Ammon's horn (tissue), 1 donor: ENCODE measurements at regions not wholly inside any gene's neighbourhood (a gene's known extent, or its start where the extent isn't known, plus 50 kb on each side); places are given as distances from the start of the nearest gene placed in this dataset.
"Not testable (repeated sequence)": the region's sequence is repeated elsewhere in the genome, so short reads cannot be mapped to it uniquely, and the experiment has no call there.

Source experiments
- DNase-seq: peaks from one replicate; pipeline ENCODE4 v3.0.0-alpha.2; 2016; ENCODE audit warnings: low spot score

DNA sequence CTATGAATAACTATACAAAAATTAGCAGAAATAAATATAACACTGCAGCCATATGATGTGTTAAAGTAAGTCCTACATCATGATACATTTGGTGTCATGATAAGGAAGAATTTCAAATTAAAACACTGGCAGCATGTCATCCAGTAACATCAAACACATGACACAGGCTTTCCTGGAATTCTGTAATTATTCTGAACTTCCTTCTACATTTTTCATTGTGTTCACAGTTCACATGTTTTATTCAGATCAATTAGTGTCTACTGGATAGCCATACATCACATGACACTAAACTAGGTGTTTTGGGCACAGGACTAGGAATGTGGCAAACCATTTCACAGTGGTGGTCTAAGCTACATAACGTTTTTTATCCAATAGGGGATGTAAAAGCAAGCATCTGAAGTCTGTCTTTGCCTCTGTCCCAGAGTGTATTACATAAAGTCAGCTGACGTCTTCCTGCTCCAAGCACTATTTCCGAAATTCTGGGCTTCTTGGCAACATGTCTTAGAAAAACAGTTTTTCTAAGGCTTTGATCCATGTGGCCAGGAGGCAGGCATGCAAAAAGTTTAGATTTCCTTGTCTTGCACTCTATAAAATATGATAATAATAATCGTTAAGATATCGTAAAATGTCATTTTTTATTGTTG, 707.9 kb downstream of the CENPC start:
- DNase-seq: no peak

DNA sequence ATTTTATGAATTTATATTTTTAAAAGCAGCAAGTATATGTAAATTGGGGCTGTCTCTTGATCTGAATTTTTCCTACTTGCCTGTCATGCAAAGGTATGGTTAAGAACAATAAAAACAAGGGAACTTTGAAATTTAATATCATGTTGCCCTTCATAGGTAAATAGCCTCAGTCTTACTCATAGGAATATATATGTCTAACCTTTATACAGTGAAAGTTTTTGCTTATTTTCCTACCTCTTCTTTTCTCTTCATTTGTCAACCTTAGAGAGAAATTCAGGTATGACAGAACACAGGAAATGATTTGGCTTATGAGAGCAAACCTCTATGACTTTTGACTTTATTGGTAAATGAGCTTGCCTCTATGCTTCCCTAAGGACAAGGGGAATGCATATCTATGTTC, 716.0 kb downstream of the CENPC start:
- no peak for DNase-seq

DNA sequence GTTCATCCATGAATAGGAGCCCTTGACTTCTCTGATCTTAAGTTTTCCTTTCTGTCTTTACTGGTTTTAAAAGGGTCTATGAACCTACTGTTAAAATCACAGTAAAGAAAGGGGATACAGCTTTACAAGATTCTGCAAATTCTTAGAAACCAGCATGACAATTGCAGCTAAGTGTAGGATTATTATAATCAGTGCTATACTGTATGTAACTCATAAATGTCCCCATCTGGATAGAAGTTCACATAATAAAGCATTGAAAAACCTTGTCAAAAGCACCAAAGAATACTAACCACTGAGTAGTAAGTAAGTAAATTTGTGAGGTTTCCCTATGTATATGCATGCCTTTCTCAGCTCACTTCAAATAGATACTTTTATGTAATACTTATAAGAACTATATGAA, 724.6 kb downstream of the CENPC start:
- DNase-seq: no peak

DNA sequence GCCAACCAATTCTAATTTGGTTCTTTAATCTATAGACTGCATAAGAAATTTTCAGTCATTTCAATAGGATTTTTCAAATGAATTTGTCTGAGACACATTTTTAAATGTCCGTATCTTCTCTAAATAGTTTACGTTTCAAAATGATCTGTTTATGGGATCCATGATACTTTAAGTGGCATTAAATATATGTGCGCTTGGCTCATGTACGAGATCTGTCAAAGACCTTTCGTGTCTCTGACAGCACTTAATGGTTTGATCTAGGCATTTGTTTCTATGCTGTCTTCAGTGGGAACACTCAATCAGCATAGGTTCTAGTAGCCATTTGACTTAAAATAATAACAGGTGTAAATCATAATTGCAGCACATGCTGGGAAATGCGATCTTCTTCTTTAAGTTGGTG, 731.0 kb downstream of the CENPC start:
- DNase-seq: no peak

DNA sequence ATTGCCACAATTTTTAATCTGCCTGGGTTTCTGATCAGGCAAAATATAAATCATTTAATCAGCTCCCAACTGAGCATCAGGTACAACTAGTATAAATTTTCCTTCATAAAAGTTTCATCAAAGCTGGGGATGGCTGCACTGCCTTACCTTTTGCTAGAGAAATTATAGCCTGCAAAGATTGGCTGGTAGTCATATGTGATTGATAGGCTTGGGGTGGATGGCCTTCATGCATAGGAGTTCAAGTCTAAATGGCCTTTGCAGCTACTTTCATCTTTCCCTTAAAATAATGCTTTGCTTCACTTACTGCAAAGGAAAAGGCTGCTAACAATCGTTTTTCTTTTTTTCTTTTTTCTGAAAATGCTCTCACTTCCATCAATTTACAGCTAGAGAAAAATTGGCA, 739.7 kb downstream of the CENPC start:
- no peak for DNase-seq

DNA sequence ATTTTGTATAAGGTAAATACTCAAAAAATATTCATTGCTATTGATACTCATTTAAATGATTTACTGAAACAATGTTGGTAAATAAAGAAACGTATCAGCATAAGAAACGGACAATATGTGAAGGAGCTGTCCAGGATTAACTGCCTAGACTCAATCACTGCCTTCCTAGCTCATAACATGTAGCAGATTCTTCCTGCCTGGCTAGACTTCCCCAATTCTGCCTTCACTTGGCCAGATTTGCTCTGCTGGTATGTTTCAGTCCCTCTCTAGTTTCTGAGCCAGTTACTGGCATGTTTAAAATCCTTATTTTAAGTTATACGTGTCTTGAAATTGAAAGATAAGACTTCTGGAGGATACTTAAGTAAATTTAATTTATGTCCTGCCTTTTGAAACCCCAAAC, 740.3 kb downstream of the CENPC start:
- DNase-seq: peak; percentile 20

DNA sequence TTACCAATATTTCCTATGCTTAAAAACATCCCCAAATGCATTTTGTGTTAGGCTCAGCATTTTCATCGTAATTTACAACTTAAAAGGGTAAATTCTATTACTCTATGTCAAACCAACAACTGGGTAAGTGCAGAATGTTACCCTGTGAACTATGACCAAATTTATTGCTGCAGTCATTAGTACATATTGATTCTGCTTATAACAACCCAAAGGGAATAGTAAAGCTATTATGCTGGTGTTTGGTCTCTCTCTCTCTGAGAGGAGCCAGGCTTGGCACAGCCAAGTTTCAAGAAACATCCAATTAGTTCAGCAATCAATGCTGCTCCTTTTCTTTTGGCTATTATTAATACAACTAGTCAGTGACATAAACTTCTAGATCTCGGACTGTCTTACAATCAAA, 747.7 kb downstream of the CENPC start:
- no peak for DNase-seq

DNA sequence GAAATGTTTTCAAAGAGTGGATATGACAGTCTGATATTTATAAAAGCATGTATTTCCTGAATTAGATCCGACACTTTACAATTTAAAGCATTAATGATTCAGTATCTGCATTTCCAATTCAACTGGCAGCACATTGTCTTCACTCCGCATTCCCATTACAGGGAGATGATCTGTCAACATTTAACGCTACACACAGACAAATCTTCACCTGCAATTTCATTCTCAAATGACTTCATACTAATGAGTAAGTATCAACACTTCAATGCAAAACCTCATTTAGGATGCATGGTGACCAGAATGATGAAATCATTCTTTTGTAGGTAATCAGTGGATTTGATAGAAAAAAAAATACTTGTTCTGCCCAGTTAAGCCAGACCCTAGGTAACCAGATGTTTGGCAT, 749.6 kb downstream of the CENPC start:
- no peak for DNase-seq

DNA sequence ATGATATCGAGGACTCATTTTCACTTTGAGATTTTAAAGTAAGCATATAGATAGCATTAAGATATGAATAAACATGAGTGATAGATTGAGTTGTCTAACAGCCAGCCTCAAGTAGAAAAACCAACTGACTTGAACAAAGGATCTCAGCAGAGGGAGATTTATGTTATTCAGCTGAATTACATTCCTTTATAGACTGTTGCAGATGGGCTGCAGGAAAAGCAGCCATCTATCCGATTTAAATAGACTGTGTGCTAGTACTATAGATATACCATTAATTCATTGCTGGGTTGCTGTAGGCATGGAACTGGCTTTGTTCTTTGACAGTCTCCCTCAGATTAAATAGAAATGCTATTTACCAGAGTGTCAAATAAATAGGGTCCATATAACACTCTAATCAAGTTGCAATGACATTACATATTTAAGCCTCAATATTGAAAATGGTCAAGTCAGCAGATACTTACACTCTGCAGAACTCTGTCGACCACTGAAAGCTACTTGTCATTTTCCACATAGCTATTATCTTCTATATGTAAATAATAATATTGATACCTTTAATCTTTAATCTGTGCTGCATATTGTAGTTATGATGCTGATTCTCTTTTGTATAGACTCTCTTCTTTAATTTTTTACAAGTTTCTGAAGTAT, 750.8 kb downstream of the CENPC start:
- DNase-seq: no peak

DNA sequence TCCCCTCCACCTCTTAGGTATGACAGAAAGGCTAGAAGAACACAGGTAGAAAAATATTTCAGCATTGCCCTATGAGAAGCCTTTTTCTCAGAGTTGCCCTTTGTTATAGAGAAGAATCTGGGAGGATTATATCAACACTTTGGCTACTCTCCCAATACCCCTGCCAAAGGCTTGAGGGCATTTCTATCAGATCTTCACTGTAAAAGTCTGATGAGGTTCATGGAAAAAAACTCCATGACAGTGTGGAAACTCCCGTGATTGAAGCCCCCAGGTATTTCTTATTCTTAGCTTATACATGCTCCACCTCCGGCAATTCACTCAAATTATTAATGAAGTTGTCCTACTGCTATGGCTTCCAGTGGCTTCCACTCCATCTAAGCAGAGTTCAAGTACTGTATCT, 753.6 kb downstream of the CENPC start:
- no peak for DNase-seq

DNA sequence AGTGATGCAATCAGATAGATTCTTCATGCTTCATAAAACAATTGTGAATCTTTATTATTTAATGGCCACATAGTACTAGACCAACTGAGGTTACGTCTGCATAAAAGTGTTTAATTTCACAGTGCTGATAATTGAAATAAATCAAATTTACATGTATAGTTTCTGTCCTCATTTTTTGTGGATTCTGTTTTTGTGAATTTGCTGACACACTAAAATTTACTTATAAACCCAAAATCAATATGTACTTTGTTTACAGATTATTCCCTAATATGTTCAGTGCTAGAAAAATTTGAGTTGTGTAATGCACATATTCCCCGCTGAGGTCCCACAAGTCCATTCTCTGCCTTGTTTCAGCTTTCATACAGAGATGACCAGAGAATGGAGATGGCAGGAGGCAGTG, 759.8 kb downstream of the CENPC start:
- no peak for DNase-seq

DNA sequence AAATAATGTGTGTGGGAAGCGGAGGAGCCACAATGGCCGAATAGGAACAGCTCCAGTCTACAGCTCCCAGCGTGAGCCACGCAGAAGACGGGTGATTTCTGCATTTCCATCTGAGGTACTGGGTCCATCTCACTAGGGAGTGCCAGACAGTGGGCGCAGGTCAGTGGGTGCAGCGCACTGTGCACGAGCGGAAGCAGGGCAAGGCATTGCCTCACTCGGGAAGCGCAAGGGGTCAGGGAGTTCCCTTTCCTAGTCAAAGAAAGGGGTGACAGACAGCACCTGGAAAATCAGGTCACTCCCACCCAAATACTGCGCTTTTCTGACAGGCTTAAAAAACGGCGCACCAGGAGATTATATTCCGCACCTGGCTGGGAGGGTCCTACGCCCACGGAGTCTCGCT, 762.6 kb downstream of the CENPC start:
- DNase-seq: not testable (repeated sequence)

DNA sequence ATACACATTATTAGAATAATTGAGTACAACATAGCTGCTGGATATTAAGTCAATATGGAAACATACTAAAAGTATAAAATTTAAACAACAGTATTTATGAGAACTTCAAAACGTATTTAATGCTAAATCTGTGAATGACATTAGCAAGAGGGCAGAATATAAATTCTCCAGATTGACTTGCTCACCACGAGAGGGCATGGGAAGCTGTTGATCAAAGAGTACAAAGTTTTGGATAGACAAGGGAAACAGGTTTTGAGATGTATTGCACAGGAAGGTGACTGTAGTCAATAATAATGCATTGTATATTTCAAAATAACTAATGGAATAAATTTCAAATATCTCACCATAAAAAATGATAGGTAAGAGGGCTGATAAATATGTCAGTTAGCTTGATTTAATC, 768.2 kb downstream of the CENPC start:
- DNase-seq: no peak

DNA sequence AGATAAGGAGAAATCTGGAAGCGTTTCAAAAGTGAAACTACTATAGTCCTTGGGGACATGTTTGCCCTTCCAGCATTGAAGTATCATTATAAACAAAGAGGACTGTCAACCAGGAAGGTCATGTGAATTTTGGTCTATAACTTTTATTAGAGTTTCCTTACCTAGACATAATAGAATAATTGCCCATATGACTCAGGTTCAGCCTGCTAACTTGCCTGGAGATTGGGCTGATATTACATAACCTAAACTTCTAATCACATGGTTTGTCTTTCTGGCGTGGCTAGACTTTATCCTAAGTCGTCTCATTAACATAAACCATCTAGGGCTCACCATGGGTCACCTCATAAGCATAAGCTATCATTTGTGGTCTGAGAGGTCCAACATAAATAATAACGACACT, 775.9 kb downstream of the CENPC start:
- no peak for DNase-seq

DNA sequence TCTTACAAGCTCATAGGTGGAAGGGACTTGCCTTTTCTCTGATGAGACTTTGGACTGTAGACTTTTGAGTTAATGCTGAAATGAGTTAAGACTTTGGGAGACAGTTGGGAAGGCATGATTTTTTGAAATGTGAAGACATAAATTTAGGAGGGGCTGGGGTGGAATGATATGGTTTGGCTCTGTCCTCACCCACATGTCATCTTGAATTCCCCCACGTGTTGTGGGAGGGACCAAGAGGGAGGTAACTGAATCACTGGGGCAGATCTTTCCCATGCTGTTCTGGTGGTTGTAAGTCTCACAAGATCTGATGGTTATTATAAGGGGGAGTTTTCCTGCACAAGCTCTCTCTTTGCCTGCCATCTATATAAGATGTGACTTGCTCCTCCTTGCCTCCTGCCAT, 777.9 kb downstream of the CENPC start:
- DNase-seq: no peak

DNA sequence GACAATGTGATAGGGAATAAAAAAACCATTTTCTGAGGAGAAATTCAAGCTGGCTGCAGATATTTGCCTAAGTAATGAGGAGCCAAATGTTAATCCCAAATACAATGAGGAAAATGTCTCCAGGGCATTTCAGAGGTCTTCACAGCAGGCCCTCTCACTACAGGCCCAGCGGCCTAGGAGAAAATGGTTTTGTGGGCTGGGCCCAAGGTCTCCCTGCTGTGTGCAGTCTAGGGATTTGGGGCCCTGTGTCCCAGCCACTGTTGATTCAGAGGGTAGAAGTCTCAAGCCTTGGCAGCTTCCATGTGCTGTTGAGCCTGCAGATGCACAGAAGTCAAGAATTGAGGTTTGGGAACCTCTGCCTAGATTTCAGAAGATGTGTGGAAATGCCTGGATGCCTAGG, 778.7 kb downstream of the CENPC start:
- no peak for DNase-seq

DNA sequence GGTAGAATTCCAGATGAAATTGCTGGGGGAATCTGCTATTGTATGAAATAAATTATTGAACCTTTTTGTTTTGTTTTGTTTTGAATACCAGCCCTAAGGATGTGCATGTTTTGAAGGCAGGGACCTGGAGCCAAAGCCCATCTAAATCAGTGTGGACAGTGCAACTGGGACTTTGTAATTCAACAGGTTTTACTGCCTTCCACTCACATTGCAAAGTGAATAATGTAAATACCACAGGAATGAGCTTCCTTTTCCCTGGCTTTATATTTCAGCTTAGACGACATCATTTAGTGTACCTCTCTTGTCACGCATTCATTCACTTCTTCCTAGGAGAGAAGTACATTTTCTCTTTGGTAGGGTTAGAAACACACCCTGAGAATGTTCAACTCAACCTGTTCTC, 795.0 kb downstream of the CENPC start:
- DNase-seq: no peak

DNA sequence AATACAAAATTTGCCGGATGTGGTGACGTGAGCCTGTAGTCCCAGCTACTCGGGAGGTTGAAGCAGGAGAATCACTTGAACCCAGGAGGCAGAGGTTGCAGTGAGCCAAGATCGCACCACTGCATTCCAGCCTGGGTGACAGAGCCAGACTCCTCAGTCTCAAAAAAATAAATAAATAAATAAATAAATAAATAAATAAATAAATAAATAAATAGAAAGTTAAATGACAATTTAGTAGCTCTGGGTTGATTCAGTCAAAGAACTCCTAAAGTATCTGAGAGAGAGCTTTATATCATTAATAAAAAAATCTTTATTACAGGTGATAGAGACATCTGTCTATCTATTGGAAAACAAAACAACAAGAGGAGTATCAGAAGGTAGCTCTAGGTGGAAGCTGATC, 798.4 kb downstream of the CENPC start:
- not testable (repeated sequence) for DNase-seq

DNA sequence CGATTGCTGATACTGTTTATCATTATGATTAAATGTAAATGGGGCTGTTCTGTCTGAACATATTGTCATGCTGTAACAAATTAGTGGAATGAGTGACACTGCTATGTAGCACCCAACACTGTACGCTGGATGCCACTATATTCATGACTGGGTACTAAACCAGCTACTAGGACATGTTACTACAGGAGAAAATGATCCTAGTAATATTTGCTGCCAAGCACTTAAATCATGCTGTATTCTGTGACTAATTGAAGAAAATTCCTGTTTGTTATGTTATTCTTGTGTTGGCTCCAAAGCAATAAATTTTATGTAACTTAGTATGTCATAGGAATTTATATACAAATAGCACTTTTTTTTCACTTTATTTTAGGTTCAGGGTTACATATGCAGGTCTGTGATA, 804.2 kb downstream of the CENPC start:
- no peak for DNase-seq

DNA sequence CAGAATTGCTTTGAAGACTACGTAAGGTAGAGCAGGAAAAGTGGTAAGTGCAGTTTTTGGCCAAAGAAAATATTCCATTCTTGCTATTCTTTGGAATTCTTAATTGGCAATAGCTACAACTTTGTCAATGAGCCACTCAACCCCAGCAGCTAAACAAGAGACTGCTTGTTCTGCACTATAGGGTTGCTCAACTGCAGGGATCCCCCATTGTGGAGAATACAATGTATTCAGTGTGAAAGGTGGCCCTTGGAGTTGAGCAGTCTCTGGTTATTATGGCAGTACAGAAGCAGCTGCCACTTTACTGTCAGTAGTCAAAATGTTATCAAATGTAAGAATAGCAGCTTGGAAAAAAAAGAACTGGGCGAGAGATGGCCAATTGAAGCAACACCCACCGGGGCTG, 808.7 kb downstream of the CENPC start:
- DNase-seq: peak; percentile 53

DNA sequence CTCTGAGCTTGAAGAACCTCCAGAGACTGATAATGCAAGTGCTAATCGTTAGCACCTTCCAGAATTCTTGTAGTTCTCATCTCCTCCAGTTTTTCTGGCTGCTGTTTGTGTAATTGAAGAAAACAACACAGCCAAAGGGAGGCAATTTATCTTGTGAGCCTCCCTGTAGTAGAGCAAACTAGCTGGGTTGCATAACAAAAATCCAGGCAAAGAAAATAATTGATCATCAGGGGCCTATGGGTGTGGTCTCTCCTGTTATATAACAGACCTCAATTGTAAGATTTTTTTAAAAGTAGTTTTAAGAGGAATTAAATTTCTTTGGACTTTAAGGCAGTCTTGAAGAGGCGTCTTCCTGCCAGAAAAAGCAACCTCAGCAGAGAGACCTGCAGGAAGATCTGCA, 817.0 kb downstream of the CENPC start:
- no peak for DNase-seq

DNA sequence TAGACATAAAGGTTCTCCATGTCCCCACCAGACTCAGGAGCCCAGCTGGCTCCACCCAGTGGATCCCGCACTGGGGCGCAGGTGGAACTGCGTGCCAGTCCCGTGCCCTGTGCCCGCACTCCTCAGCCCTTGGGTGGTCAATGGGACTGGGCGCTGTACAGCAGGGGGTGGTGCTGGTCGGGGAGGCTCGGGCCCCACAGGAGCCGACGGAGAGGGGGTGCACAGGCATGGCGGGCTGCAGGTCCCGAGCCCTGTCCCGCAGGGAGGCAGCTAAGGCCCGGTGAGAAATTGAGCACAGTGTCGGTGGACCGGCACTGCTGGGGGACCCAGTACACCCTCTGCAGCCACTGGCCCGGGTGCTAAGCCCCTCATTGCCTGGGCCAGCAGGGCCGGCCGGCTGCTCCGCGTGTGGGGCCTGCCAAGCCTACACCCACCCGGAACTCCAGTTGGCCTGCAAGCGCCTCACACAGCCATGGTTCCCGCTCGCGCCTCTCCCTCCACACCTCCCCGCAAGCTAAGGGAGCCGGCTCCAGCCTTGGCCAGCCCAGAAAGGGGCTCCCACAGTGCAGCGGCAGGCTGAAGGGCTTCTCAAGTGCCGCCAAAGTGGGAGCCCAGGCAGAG, 832.9 kb downstream of the CENPC start:
- not testable (repeated sequence) for DNase-seq

DNA sequence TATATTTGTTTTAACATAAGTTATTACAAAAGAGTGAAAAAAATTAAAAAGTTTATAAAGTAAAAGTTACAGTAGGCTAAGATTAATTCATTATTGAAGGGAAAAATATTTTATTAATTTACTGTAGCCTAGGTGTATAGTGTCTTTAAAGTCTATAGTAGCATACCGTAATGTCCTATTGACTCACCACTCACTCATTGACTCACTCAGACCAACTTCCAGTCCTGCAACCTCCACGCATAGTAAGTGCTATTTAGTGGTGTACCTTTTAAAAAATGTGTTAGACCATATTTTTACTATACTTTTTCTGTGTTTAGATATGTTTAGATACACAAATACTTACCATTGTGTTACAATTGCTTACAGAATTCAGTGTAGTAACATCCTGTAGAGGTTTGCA, 841.1 kb downstream of the CENPC start:
- DNase-seq: no peak

DNA sequence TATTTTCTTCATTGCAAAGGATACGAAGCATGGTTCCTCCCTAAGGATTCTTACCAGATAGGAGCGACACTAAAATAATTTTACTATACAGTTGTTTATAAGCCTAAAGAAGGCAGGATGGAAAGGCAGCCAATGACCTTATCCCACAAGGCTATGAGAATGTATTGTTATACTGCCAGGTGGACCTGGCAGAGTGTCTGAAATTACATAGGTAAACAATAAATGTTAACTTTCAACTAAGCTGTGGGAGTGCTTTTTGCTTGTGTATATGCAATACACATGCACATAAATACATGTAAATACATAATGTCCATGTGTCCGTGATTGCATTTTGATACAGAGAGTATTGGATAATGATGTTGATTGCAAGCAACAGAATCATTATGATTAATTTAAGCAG, 850.6 kb downstream of the CENPC start:
- DNase-seq: no peak
